ENCODE measurements at regions not wholly inside any gene's neighbourhood (a gene's known extent, or its start where the extent isn't known, plus 50 kb on each side); places are given as distances from the start of the nearest gene placed in this dataset.

GRCh38 chr4:98712607-98713006 lies 54.2 kb upstream of the TSPAN5 start:
- TF ChIP-seq EZH2 (IDR thresholded peaks at IDR 0.05; ENCODE audit: low read depth) (no peak), CTCF (conservative IDR thresholded peaks at IDR 0.05) (no peak)

Data from PC-9 (cell line).